Left lung (tissue), 4 donors: ENCODE measurements at regions not wholly inside any gene's neighbourhood (a gene's known extent, or its start where the extent isn't known, plus 50 kb on each side); places are given as distances from the start of the nearest gene placed in this dataset.

Experiments used
- ATAC-seq: fragments of 200-7000 bp; cut with Tn5 transposase; one replicate; pipeline ENCODE4 v1.9.1; 2020; ENCODE audit warnings: moderate library complexity
- DNase-seq, 4 donors: peaks; one replicate each; pipeline ENCODE4 v3.0.0-alpha.2; 2013 to 2020
- H3K27ac ChIP-seq, 2 donors: fragments of 200-600 bp; sonication (generic) in 1 of 2; one replicate each; pipeline versions ENCODE4 v1.5.0 to v1.8.0; 2020 to 2021
- H3K27me3 ChIP-seq, 2 donors: fragments of 200-600 bp; sonication (generic) in 1 of 2; one replicate each; pipeline versions ENCODE4 v1.5.0 to v1.8.0; 2020 to 2021
- H3K36me3 ChIP-seq, 2 donors: fragments of 200-600 bp; sonication (generic) in 1 of 2; one replicate each; pipeline versions ENCODE4 v1.5.0 to v1.8.0; 2020 to 2021
- H3K4me1 ChIP-seq, 2 donors: fragments of 200-600 bp; one replicate each; pipeline ENCODE4 v1.8.0; 2021
- H3K4me3 ChIP-seq, 2 donors: fragments of 200-600 bp; sonication (generic) in 1 of 2; one replicate each; pipeline versions ENCODE4 v1.5.0 to v1.8.0; 2020 to 2021; ENCODE audit warnings: mild to moderate bottlenecking in 1 of 2
- H3K9me3 ChIP-seq, 2 donors: fragments of 200-600 bp; sonication (generic) in 1 of 2; one replicate each; pipeline versions ENCODE4 v1.5.0 to v1.8.0; 2020 to 2021
- intact Hi-C, 2 donors: fragments of 100-400 bp; cut with DNase I; formaldehyde crosslinking; loops; one replicate each; pipeline versions ENCODE4 v1.11.2 to v1.14.2; 2022
- TF ChIP-seq, protein P1 (sequence below), 2 donors: fragments of 200-600 bp; sonication (generic) in 1 of 2; IDR thresholded peaks; one replicate each; pipeline versions ENCODE4 v1.5.0 to v1.8.0; 2021; ENCODE audit warnings: antibody characterized with exemption in 2 of 2
- donor health status: DM: no; HTN: yes; CAD: no.
- donor health status: DM: no; HTN: no; CAD: no.

DNA sequence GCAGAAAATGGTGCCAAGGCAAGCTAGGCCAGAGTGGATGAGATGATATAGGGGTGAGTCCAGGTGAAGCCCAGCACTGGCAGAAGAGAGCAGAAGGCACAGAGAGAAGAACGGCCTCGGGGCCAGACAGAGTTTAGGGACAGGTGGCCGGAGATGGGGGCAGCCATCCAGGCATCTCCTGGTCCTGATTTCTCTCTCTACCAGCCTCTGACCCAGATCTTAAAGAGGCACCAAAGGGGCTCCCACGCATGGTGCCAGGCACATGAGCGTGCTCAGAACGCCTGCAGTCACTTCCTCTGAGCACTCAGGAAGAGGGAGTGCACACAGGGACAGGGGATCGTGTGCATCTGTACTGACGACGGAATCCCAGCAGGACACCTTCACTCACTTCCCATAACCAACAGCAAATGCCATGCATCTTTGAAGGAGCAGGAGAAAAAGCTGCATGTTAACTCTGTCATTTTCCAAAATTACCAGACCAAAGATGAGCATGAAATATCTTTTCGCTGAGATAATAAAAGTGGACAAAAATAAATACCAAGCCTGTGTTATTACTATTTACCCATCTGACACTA is 427.8 kb upstream of the MYT1L start:
- Histone ChIP-seq H3K27ac (no peak overlapping the region), H3K27me3 (no peaks in the 10 kb centered on the region), H3K4me3 (no peak overlapping the region), H3K4me1 (no peaks in the 10 kb centered on the region), H3K36me3 (no peaks in the 10 kb centered on the region), H3K9me3 (peaks cover 0 to 8% of the 10 kb centered on the region in 2 donors)
- ATAC-seq (no peak), DNase-seq (no peak)
- intact Hi-C loops, result no loop called here
- TF ChIP-seq, protein P1, sequence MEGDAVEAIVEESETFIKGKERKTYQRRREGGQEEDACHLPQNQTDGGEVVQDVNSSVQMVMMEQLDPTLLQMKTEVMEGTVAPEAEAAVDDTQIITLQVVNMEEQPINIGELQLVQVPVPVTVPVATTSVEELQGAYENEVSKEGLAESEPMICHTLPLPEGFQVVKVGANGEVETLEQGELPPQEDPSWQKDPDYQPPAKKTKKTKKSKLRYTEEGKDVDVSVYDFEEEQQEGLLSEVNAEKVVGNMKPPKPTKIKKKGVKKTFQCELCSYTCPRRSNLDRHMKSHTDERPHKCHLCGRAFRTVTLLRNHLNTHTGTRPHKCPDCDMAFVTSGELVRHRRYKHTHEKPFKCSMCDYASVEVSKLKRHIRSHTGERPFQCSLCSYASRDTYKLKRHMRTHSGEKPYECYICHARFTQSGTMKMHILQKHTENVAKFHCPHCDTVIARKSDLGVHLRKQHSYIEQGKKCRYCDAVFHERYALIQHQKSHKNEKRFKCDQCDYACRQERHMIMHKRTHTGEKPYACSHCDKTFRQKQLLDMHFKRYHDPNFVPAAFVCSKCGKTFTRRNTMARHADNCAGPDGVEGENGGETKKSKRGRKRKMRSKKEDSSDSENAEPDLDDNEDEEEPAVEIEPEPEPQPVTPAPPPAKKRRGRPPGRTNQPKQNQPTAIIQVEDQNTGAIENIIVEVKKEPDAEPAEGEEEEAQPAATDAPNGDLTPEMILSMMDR (IDR thresholded peaks at IDR 0.05), result no peak

DNA sequence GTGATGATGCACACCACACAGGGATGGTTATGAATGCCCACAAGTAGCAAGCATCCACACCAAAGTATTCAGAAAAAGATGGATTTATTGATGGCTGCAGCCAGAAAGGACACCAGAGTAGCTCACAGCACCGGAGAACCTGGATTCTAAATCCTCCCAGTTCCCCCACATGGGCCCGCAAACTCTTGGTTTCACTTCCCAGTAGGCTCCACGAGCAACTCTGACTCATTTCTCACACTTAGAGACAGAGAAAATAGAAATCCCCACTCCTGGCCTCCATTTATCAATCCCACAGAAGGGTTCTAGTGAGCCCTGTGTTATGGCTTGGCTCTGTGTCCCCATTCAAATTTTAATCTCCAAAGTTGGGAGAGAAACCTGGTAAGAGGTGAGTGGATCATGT is 426.7 kb upstream of the MYT1L start:
- TF ChIP-seq, protein P1 (IDR thresholded peaks at IDR 0.05), result no peak
- H3K4me3 ChIP-seq, result no peak overlapping the region
- H3K27ac ChIP-seq, result no peak overlapping the region
- ATAC-seq, result no peak
- peaks cover 0 to 15% of the 10 kb centered on the region in 2 donors for H3K9me3 ChIP-seq
- no peak for DNase-seq
- H3K36me3 ChIP-seq, result no peaks in the 10 kb centered on the region
- no peaks in the 10 kb centered on the region for H3K4me1 ChIP-seq
- intact Hi-C loops, result no loop called here
- no peaks in the 10 kb centered on the region for H3K27me3 ChIP-seq

DNA sequence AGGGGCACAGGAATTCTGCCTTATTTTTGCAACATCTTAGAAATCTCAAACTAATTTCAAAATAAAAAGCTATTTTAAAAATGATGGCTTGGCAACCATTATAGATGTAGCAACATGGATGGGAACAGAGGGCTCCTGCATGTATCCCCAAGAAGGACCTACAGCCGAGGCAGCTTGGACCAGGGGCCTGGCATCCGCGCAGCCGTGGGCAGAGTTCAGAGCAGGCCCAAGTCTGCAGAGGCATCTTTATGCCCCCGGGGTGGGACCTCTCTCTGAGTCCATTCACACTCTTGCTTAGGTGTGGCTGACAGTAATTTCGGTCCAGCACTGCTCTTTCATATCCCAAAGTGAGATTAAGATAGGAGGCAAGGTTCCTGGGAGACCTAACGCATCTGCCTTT is 425.8 kb upstream of the MYT1L start:
- Histone ChIP-seq H3K27ac (no peak overlapping the region), H3K36me3 (no peaks in the 10 kb centered on the region), H3K9me3 (peaks cover 0 to 15% of the 10 kb centered on the region in 2 donors), H3K4me1 (no peaks in the 10 kb centered on the region), H3K27me3 (no peaks in the 10 kb centered on the region), H3K4me3 (no peak overlapping the region)
- ATAC-seq (no peak), DNase-seq (no peak)
- intact Hi-C loops, result no loop called here
- TF ChIP-seq, protein P1 (IDR thresholded peaks at IDR 0.05), result no peak

DNA sequence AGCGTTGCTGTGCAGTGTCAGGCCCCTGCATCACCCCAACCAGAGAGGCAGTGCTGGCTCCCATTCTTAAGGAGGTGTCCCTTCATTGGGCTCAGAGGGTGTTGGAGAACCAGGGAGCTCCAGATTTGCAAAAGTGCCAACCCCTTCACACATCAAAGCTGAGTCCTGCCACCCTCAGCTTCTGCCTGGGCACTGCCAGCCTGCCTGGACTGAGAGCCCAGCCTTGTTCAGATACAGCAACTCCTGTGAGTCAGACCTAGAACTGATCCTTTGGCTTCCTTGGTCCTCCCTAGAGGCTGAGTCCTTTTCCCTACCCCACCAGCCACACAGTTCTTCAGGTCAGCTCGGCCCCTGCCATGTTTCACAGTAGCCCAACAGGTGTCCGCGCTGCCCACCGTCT is 424.9 kb upstream of the MYT1L start:
- ATAC-seq (no peak), DNase-seq (no peak)
- Histone ChIP-seq H3K27me3 (no peaks in the 10 kb centered on the region), H3K4me1 (no peaks in the 10 kb centered on the region), H3K4me3 (no peak overlapping the region), H3K27ac (no peak overlapping the region), H3K36me3 (no peaks in the 10 kb centered on the region), H3K9me3 (peaks cover 0 to 15% of the 10 kb centered on the region in 2 donors)
- TF ChIP-seq, protein P1 (IDR thresholded peaks at IDR 0.05), result no peak
- intact Hi-C loops, result no loop called here

DNA sequence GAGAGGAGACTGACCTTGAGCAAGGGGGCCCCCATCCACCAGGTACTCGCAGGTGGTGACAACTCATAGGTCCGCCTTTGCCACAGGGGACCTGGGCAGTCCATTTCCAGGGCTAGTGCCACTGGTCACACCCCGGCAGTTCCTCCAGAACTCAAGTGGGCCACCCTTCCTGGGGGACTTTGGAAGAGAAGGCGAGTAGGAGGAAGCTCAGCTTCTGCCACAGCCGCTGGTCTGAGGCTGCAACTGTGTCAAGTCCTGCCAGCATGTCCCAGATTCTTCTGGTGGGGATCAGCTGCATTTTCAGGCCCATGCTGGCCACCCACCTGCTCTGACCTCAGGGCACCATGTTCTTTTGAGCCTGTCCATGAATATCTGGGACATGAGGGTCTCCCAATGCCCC is 423.9 kb upstream of the MYT1L start:
- H3K27ac ChIP-seq, result no peak overlapping the region
- DNase-seq, result no peak

More for the DNA sequence above, 423.9 kb upstream of the MYT1L start:
- peaks cover 0 to 10% of the 10 kb centered on the region in 2 donors for H3K9me3 ChIP-seq
- TF ChIP-seq, protein P1 (IDR thresholded peaks at IDR 0.05), result no peak
- no peaks in the 10 kb centered on the region for H3K36me3 ChIP-seq
- ATAC-seq, result no peak
- intact Hi-C loops, result no loop called here
- H3K4me1 ChIP-seq, result no peaks in the 10 kb centered on the region
- H3K4me3 ChIP-seq, result no peak overlapping the region
- no peaks in the 10 kb centered on the region for H3K27me3 ChIP-seq
